GM19238 (cell line): ENCODE measurements at regions not wholly inside any gene's neighbourhood (a gene's known extent, or its start where the extent isn't known, plus 50 kb on each side); places are given as distances from the start of the nearest gene placed in this dataset.

Experiments
- DNase-seq: peaks from one replicate; pipeline ENCODE4 v3.0.0; 2011; ENCODE audit warnings: low spot score; ENCODE audit not compliant: insufficient read length

- DNase-seq = no peak
These were observed 1032.7 kb upstream of the TENM4 start for GRCh38 chr11:80473562-80473961.

GRCh38 chr11:80469871-80470270 is 1029.0 kb upstream of the TENM4 start:
- no peak for DNase-seq

GRCh38 chr11:80466570-80466969 is 1025.7 kb upstream of the TENM4 start:
- no peak for DNase-seq

- DNase-seq = no peak
These were observed 1021.4 kb upstream of the TENM4 start for GRCh38 chr11:80462211-80462610.

GRCh38 chr11:80458376-80458775 is 1017.5 kb upstream of the TENM4 start:
- DNase-seq = no peak

GRCh38 chr11:80457823-80458222 is 1017.0 kb upstream of the TENM4 start:
- DNase-seq = no peak

- no peak for DNase-seq
These were observed 1015.0 kb upstream of the TENM4 start for GRCh38 chr11:80455818-80456217.

GRCh38 chr11:80451105-80451504 is 1010.3 kb upstream of the TENM4 start:
- DNase-seq = no peak

GRCh38 chr11:80448709-80449108 is 1007.9 kb upstream of the TENM4 start:
- DNase-seq = no peak

- no peak for DNase-seq
These were observed 1002.3 kb upstream of the TENM4 start for GRCh38 chr11:80443177-80443576.

- no peak for DNase-seq
These were observed 1001.0 kb upstream of the TENM4 start for GRCh38 chr11:80441821-80442220.

- DNase-seq = no peak
These were observed 1000.0 kb upstream of the TENM4 start for GRCh38 chr11:80440835-80441234.

GRCh38 chr11:80436547-80436946 is 995.7 kb upstream of the TENM4 start:
- DNase-seq = no peak

GRCh38 chr11:80435345-80435744 is 994.5 kb upstream of the TENM4 start:
- no peak for DNase-seq

- no peak for DNase-seq
These were observed 991.2 kb upstream of the TENM4 start for GRCh38 chr11:80432057-80432456.

- DNase-seq = no peak
These were observed 983.3 kb upstream of the TENM4 start for GRCh38 chr11:80424012-80424695.

- DNase-seq = no peak
These were observed 979.5 kb upstream of the TENM4 start for GRCh38 chr11:80420374-80420773.

GRCh38 chr11:80417681-80418080 is 976.9 kb upstream of the TENM4 start:
- DNase-seq = no peak

GRCh38 chr11:80415580-80415979 is 974.8 kb upstream of the TENM4 start:
- DNase-seq = no peak

- no peak for DNase-seq
These were observed 973.6 kb upstream of the TENM4 start for GRCh38 chr11:80414181-80415165.

- no peak for DNase-seq
These were observed 971.8 kb upstream of the TENM4 start for GRCh38 chr11:80412604-80413003.

- no peak for DNase-seq
These were observed 952.4 kb upstream of the TENM4 start for GRCh38 chr11:80393210-80393609.

GRCh38 chr11:80390505-80390904 is 949.7 kb upstream of the TENM4 start:
- DNase-seq = no peak
